GM23338 (cell line): ENCODE measurements at regions not wholly inside any gene's neighbourhood (a gene's known extent, or its start where the extent isn't known, plus 50 kb on each side); places are given as distances from the start of the nearest gene placed in this dataset.

Experiments used
- ATAC-seq: fragments of 200-7000 bp; cut with Tn5 transposase; 3 replicates; pipeline ENCODE4 v1.9.1; 2020
- DNase-seq: peaks from one replicate; pipeline ENCODE4 v3.0.0-alpha.2; 2015; ENCODE audit warnings: low spot score
- H2AFZ ChIP-seq: fragments of 200-600 bp; sonication (generic); 2 replicates; pipeline ENCODE4 v1.8.0; 2016; ENCODE audit warnings: antibody characterized with exemption, mild to moderate bottlenecking, moderate library complexity
- H3F3A ChIP-seq: fragments of 200-600 bp; sonication (generic); replicated peaks from 2 replicates; pipeline ENCODE4 v1.8.0; 2017; ENCODE audit warnings: antibody characterized with exemption, mixed run types, low read depth
- H3K27ac ChIP-seq: fragments of 200-600 bp; sonication (generic); 2 replicates; pipeline ENCODE4 v1.6.1; 2016; ENCODE audit warnings: low read depth
- H3K27me3 ChIP-seq: fragments of 200-600 bp; sonication (generic); 2 replicates; pipeline ENCODE4 v1.8.0; 2016; ENCODE audit warnings: mild to moderate bottlenecking, mixed run types, moderate library complexity; ENCODE audit not compliant: insufficient read depth
- H3K36me3 ChIP-seq: fragments of 200-600 bp; sonication (generic); 2 replicates; pipeline ENCODE4 v1.8.0; 2016; ENCODE audit warnings: mild to moderate bottlenecking; ENCODE audit not compliant: insufficient read depth
- H3K4me1 ChIP-seq: fragments of 200-600 bp; sonication (generic); 2 replicates; pipeline ENCODE4 v1.8.0; 2016; ENCODE audit warnings: mild to moderate bottlenecking, moderate library complexity; ENCODE audit not compliant: insufficient read depth
- H3K4me2 ChIP-seq: fragments of 200-600 bp; sonication (generic); 2 replicates; pipeline ENCODE4 v1.7.1; 2017; ENCODE audit warnings: mixed run types
- H3K4me3 ChIP-seq: fragments of 200-600 bp; sonication (generic); 2 replicates; pipeline ENCODE4 v1.6.1; 2016; ENCODE audit warnings: mixed run types
- H3K79me2 ChIP-seq: fragments of 200-600 bp; sonication (generic); replicated peaks from 2 replicates; pipeline ENCODE4 v1.8.0; 2017; ENCODE audit warnings: mild to moderate bottlenecking; ENCODE audit not compliant: insufficient read depth
- H3K9me2 ChIP-seq: fragments of 200-600 bp; sonication (generic); 2 replicates; pipeline ENCODE4 v1.8.0; 2017; ENCODE audit not compliant: insufficient read depth
- H4K20me1 ChIP-seq: fragments of 200-600 bp; sonication (generic); replicated peaks from 2 replicates; pipeline ENCODE4 v1.8.0; 2017; ENCODE audit warnings: mild to moderate bottlenecking; ENCODE audit not compliant: insufficient read depth
- H3K27ac Mint-ChIP-seq: 2 replicates; pipeline ENCODE4 v1.8.0; 2020; ENCODE audit warnings: inconsistent platforms, mild to moderate bottlenecking, moderate library complexity, mixed read lengths
- H3K27me3 Mint-ChIP-seq: 3 replicates; pipeline ENCODE4 v1.8.0; 2022; ENCODE audit warnings: low read depth, mild to moderate bottlenecking, moderate library complexity, mixed read lengths, inconsistent platforms; ENCODE audit not compliant: insufficient read depth, poor library complexity
- H3K36me3 Mint-ChIP-seq: 3 replicates; pipeline ENCODE4 v1.8.0; 2021; ENCODE audit warnings: low read depth, mild to moderate bottlenecking, inconsistent platforms, moderate library complexity, mixed read lengths
- H3K4me1 Mint-ChIP-seq: 3 replicates; pipeline ENCODE4 v1.8.0; 2020; ENCODE audit warnings: mild to moderate bottlenecking, inconsistent platforms, mixed read lengths
- H3K4me3 Mint-ChIP-seq: 3 replicates; pipeline ENCODE4 v1.8.0; 2021; ENCODE audit warnings: moderate library complexity, mild to moderate bottlenecking, inconsistent platforms, mixed read lengths
- H3K9me3 Mint-ChIP-seq: 3 replicates; pipeline ENCODE4 v1.8.0; 2020; ENCODE audit warnings: moderate library complexity, mild to moderate bottlenecking, inconsistent platforms, mixed read lengths
- ETS1 ChIP-seq: IDR thresholded peaks from 2 replicates; pipeline ENCODE4 v1.6.1; 2016; ENCODE audit warnings: antibody characterized with exemption
- EZH2phosphoT487 ChIP-seq: fragments of 200-600 bp; sonication (generic); IDR thresholded peaks from one replicate; pipeline ENCODE4 v1.8.1; 2018; ENCODE audit warnings: antibody characterized with exemption; ENCODE audit not compliant: unreplicated experiment
- NANOG ChIP-seq: IDR thresholded peaks from 2 replicates; pipeline ENCODE4 v1.6.1; 2016; ENCODE audit warnings: antibody characterized with exemption, borderline replicate concordance
- POLR2AphosphoS5 ChIP-seq: IDR thresholded peaks from 2 replicates; pipeline ENCODE4 v1.6.1; 2016; ENCODE audit warnings: antibody characterized with exemption, low read depth
- ZNF462 ChIP-seq: fragments of 250-450 bp; sonication (Bioruptor Pico); IDR thresholded peaks from 2 replicates; pipeline ENCODE4 v1.5.0; 2020; ENCODE audit warnings: mild to moderate bottlenecking, moderate library complexity

- Histone ChIP-seq H3K27ac (no peak overlapping the region), H3K36me3 (no peaks in the 10 kb centered on the region), H3F3A (no peaks in the 10 kb centered on the region), H2AFZ (peak overlapping the region; percentile 3), H3K4me3 (no peak overlapping the region), H3K27me3 (no peaks in the 10 kb centered on the region), H3K4me2 (no peak overlapping the region), H3K4me1 (no peaks in the 10 kb centered on the region), H3K79me2 (no peaks in the 10 kb centered on the region), H4K20me1 (no peaks in the 10 kb centered on the region), H3K9me2 (peaks cover 9% of the 10 kb centered on the region)
- no peak for TF ChIP-seq EZH2phosphoT487
- no peak for TF ChIP-seq POLR2AphosphoS5
- no peak for TF ChIP-seq ZNF462 (CRISPR knock-in tag)
- TF ChIP-seq ETS1 = no peak
- TF ChIP-seq NANOG = no peak
- Mint-ChIP-seq H3K4me3 (no peak overlapping the region), H3K36me3 (no peaks in the 10 kb centered on the region), H3K27me3 (no peaks in the 10 kb centered on the region), H3K9me3 (no peaks in the 10 kb centered on the region; the same call in 2 of the 3 replicates), H3K27ac (no peak overlapping the region), H3K4me1 (no peaks in the 10 kb centered on the region)
- DNase-seq (no peak), ATAC-seq (no peak)
Measured at GRCh38 chr1:234942012-234942332, 186.7 kb downstream of the TOMM20 start.
